HG02623 (cell line): ENCODE measurements at regions not wholly inside any gene's neighbourhood (a gene's known extent, or its start where the extent isn't known, plus 50 kb on each side); places are given as distances from the start of the nearest gene placed in this dataset.

ENCODE experiments used
- ATAC-seq: cut with Tn5 transposase; IDR thresholded peaks from one replicate; pipeline ENCODE4 v1.9.1; 2021; ENCODE audit warnings: moderate library complexity; ENCODE audit not compliant: unreplicated experiment

GRCh38 chr4:22220965-22221364, 272.4 kb upstream of the KCNIP4 start:
- no peak for ATAC-seq

DNA sequence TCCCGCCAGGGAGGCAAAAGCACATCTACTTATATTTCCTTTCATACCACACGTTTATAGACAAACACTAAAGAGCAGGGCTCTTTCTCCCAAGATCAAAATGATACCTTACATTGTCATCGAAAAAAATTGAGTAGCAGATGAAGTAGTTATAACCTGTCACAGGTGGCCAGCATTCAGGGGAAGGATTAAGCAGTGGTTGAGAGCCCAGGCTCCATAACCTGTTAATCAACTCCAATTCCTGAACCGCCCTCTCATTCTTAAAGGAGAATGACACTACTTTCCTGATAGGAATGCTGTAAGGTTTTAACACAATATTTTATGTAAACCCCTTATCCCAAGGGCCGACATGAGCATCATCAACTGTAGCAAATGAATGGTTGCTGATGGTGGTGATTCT, 268.9 kb upstream of the KCNIP4 start:
- no peak for ATAC-seq

DNA sequence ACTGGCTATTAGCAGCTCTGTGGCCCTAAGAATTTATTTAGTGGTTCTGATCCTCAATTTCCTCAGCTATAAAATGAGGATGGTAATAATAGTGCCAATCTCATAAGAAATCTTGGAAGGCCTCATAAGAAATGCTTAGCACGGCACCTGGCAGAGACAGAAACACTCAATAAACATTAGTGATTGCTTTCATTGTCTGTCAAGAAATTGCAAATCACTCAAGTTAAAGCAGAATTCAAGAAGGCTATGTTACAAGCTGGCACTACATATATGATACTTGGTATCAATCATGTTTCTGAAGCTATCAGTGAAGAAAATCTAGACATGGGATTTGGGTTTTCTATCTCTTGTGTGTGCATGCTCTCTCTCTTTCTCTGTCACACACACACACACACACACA, 267.7 kb upstream of the KCNIP4 start:
- no peak for ATAC-seq

- no peak for ATAC-seq
These were observed 266.5 kb upstream of the KCNIP4 start for GRCh38 chr4:22215084-22215483.

DNA sequence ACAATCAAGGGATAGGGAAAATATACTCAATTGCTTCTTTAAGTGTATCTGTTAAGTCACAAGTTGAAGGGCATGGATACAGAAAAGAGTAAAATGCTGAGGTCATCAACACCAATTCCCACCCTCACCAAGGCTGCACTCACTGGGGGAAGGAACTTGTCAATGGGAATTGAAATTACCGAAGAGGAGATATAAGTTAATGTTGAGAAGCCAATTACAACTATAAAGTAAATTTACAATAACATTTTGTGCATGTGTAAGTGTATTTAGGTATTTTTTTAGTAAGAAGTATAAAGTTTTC, 255.1 kb upstream of the KCNIP4 start:
- ATAC-seq, result no peak

DNA sequence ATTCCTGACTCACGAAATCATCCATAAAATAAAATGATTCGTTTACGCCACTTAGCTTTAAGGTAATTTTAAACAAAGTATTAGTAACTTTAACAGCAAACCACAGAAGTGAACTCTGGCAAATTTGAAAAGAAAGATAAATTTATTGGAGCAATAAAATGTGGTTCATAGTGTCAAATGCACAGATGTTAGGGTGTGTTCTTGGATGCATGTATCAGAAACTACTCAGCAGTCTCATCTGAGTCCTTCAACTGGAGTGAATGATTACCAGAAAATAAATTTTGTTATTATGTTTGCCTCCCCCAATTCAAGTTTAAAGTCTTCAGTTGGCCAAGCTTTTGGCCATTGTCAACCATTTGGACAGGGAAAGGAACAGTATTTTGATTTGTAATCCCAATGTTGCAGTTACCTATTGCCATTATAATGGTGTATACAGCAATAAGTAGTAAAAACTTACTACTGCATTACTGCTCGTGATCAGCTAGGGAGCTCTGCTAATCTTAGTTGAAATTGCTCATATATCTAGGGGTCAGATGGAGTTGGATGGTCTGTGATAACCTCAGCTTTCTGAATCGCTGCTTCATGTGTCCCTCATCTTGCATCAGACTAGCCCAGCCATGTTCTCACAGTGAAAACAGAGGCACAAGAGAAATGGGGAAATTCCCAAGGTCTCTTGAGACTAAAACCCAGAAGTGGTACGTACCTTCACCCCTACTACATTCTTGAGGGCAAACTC, 254.6 kb upstream of the KCNIP4 start:
- no peak for ATAC-seq

DNA sequence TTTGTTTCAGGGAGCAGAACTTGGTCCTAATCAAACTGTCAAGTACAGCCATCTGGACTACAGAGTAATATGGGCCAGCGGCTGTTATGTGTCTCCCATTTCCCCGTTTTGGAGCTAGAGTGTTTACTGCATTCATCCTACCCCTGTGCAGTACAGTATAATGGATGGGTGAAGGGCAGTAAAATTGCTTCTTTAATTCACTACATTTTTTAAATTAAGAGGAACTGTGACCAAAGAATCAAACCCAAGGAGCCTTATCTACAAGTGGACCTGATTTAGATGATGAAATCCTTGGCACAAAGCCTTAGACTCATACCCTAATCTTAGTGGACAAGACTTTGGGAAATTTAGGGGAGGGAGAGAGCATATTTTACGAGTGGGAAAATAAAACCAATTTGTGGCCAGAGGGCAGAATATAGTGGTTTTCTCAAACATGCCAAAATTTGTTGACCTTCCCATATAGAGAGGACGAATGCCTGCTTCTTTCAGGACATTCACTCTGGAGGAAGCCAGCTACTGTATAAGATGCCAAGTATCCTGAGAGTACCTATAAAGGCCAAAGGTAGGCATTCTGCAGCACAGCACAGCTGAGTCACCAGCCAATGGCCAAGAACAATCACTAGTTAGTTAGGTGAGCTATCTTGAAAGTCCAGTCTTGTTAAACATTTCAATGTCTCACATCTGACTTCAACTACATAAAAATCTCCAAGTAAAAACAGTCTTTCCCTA, 253.8 kb upstream of the KCNIP4 start:
- ATAC-seq, result no peak

GRCh38 chr4:22201256-22201655, 252.7 kb upstream of the KCNIP4 start:
- ATAC-seq, result no peak

GRCh38 chr4:22196551-22196950, 248.0 kb upstream of the KCNIP4 start:
- no peak for ATAC-seq

- no peak for ATAC-seq
These were observed 243.5 kb upstream of the KCNIP4 start for GRCh38 chr4:22192084-22192511.

- ATAC-seq, result no peak
These were observed 243.0 kb upstream of the KCNIP4 start for GRCh38 chr4:22191565-22191964.

GRCh38 chr4:22190855-22191254, 242.3 kb upstream of the KCNIP4 start:
- ATAC-seq, result no peak

- ATAC-seq, result no peak
These were observed 238.7 kb upstream of the KCNIP4 start for GRCh38 chr4:22187203-22187820.

GRCh38 chr4:22181736-22182135, 233.2 kb upstream of the KCNIP4 start:
- no peak for ATAC-seq

DNA sequence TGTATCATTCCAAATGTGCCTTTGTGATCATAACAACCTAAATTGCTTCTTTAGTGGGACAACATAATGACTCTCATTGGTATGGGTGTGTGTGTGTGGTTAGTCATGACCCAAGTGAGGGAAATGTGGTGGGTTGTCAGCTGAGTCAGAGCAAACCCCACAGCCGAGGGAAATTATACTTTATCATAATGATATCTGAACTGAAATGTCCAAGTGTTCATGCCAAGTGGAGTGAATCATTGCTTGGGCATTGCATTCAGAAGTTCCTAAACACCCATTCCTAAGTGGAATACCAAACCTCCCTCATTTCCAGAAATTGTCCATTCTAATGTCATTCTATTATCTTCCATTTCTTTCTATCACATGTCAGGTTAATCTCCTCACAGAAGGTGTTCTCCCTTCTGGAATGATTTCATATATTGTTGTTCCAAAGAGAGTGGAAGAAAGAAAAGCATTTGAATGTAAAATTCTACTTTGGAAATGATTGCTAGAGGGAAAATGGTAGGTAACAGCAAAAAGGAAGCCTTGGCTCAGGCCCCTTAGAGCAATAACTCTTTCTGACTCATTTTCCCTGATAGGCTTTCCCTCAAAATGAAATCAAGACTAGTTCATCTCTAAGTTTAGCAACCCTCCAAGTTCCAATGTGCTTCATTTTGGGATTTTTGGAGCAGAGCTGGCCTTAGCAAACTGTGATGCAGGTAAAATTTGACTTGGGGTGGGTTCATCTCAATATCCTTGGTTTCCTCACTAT, 230.7 kb upstream of the KCNIP4 start:
- ATAC-seq, result no peak

DNA sequence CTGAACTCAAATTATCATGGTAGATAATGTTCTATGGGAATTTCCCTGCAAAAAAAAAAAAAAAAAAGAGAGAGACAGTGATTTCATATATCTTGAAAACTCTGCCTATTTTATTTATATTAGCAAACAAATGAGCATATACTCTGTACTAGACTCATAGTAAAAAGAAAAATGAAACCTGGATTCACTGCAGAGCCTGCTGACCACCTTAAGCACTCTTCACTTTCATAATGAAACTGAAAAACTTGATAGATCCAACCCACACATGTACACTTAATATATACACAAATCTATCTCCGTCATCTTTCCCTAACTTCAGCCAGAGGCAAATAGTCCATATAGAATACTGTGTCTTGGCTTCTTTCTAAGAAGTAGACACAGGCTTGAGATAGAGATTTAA, 226.1 kb upstream of the KCNIP4 start:
- ATAC-seq, result no peak

DNA sequence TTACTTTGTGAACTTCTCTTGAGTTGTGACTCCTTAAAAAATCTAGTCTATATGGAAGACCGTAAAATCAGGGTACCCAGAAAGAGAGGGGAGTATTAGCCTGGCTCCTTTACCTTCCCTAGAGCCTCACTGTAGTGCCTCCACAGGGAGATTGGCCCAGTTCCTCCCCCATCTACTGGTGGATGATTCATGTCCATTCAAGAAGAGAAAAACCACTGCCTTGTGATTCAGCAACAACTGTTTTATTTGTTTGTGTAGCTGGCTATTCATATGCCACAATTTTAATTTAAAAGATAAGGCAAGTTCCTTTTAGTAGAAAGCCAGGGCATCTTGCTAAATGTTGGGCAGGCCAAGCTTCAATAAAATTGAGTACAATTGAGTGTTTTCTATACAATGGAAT, 221.8 kb upstream of the KCNIP4 start:
- ATAC-seq, result no peak

DNA sequence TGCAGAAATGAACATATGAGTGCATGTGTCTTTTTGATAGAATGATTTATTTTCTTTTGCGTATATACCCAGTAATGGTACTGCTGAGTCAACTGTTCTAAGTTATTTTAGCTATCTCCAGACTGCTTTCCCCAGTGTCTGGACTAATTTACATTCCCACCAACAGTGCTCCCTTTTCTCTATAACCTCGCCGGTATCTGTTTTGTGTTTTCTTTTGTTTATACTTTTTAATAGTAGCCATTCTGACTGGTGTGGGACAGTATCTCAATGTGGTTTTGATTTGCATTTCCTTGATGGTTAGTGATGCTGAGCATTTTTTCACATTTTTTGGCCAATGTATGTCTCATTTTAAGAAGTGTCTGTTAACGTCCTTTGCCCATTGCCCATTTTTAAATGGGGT, 218.6 kb upstream of the KCNIP4 start:
- no peak for ATAC-seq

GRCh38 chr4:22162454-22162853, 213.9 kb upstream of the KCNIP4 start:
- ATAC-seq, result no peak

GRCh38 chr4:22130741-22131140, 182.2 kb upstream of the KCNIP4 start:
- ATAC-seq, result no peak

DNA sequence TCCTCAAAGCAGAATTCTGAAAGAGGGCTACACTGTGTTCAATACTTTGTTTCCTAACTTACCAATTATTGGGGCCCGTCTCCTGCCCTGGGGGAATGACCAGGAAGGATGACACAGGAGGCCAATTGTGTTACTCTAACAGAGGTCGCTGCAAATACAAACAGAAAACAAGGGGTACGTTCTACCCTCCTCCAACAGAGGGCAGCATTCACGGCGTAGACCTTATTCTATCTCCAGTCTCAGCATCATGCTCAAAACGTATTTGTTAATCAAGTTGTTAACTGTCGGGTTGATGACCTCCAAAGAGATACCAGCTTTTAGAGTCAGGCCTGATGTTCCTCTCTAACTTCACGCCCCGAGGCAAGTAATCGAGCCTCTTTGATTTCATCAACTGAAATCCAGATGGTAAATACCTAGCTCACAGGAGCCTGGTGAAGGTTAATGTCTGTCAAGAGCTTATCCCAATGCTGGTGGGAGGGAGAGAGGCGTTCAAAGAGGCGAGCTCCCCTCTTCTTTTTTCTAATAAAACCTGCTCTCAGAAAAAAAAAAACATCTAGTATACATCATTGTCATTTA, 181.0 kb upstream of the KCNIP4 start:
- no peak for ATAC-seq
